Upper lobe of left lung (tissue), 4 donors: ENCODE measurements at regions not wholly inside any gene's neighbourhood (a gene's known extent, or its start where the extent isn't known, plus 50 kb on each side); places are given as distances from the start of the nearest gene placed in this dataset.

Experiments
- CTCF ChIP-seq, 6 experiments: fragments of 450-650 bp in 4 of 6; fragments of 200-600 bp in 2 of 6; sonication (generic) in 2 of 6; IDR thresholded peaks; one replicate each; pipeline ENCODE4 v1.5.1; 2016 to 2019; ENCODE audit warnings: antibody characterized with exemption in 6 of 6
- EP300 ChIP-seq, 4 donors: sonication (generic); formaldehyde crosslinking; IDR thresholded peaks; one replicate each; pipeline ENCODE4 v1.5.1; 2017; ENCODE audit warnings: antibody characterized with exemption in 4 of 4, control low read depth in 2 of 4

- TF ChIP-seq CTCF (IDR thresholded peaks at IDR 0.05): no peak
- TF ChIP-seq EP300 (IDR thresholded peaks at IDR 0.05): no peak
These were observed 474.3 kb downstream of the METTL15 start for GRCh38 chr11:28582506-28582905.
